GM18909 (cell line): ENCODE measurements at regions not wholly inside any gene's neighbourhood (a gene's known extent, or its start where the extent isn't known, plus 50 kb on each side); places are given as distances from the start of the nearest gene placed in this dataset.
"Not testable (repeated sequence)": the region's sequence is repeated elsewhere in the genome, so short reads cannot be mapped to it uniquely, and the experiment has no call there.

ENCODE experiments used
- ATAC-seq: cut with Tn5 transposase; IDR thresholded peaks from one replicate; pipeline ENCODE4 v1.9.1; 2021; ENCODE audit warnings: mild to moderate bottlenecking; ENCODE audit not compliant: unreplicated experiment, poor library complexity

- no peak for ATAC-seq
These were observed 564.6 kb downstream of the C12orf50 start for GRCh38 chr12:87464565-87464964.

GRCh38 chr12:87444039-87444438 is 585.2 kb downstream of the C12orf50 start:
- no peak for ATAC-seq

GRCh38 chr12:87441511-87441910 is 587.7 kb downstream of the C12orf50 start:
- no peak for ATAC-seq

GRCh38 chr12:87439990-87440827 is 589.0 kb downstream of the C12orf50 start:
- ATAC-seq, result no peak

GRCh38 chr12:87430444-87430843 is 598.8 kb downstream of the C12orf50 start:
- no peak for ATAC-seq

- no peak for ATAC-seq
These were observed 600.4 kb downstream of the C12orf50 start for GRCh38 chr12:87428701-87429277.

GRCh38 chr12:87427770-87428169 is 601.4 kb downstream of the C12orf50 start:
- no peak for ATAC-seq

GRCh38 chr12:87425942-87426554 is 603.2 kb downstream of the C12orf50 start:
- no peak for ATAC-seq

GRCh38 chr12:87421233-87421632 is 608.0 kb downstream of the C12orf50 start:
- ATAC-seq, result not testable (repeated sequence)

GRCh38 chr12:87413784-87414183 is 615.4 kb downstream of the C12orf50 start:
- ATAC-seq, result no peak

- ATAC-seq, result no peak
These were observed 622.3 kb downstream of the C12orf50 start for GRCh38 chr12:87406926-87407325.

GRCh38 chr12:87405918-87406317 is 623.3 kb downstream of the C12orf50 start:
- ATAC-seq, result no peak

GRCh38 chr12:87394168-87394567 is 635.0 kb downstream of the C12orf50 start:
- ATAC-seq, result not testable (repeated sequence)

GRCh38 chr12:87388376-87388775 is 640.8 kb downstream of the C12orf50 start:
- ATAC-seq, result no peak

- ATAC-seq, result no peak
These were observed 643.9 kb downstream of the C12orf50 start for GRCh38 chr12:87385322-87385721.

GRCh38 chr12:87384226-87384625 is 645.0 kb downstream of the C12orf50 start:
- no peak for ATAC-seq

- no peak for ATAC-seq
These were observed 645.5 kb downstream of the C12orf50 start for GRCh38 chr12:87383680-87384079.

GRCh38 chr12:87382959-87383566 is 646.1 kb downstream of the C12orf50 start:
- ATAC-seq, result no peak

- ATAC-seq, result no peak
These were observed 646.8 kb downstream of the C12orf50 start for GRCh38 chr12:87382436-87382835.

- ATAC-seq, result no peak
These were observed 647.5 kb downstream of the C12orf50 start for GRCh38 chr12:87381742-87382141.

GRCh38 chr12:87378526-87378925 is 650.7 kb downstream of the C12orf50 start:
- ATAC-seq, result no peak
